ENCODE measurements at regions not wholly inside any gene's neighbourhood (a gene's known extent, or its start where the extent isn't known, plus 50 kb on each side); places are given as distances from the start of the nearest gene placed in this dataset.
"Not testable (repeated sequence)": the region's sequence is repeated elsewhere in the genome, so short reads cannot be mapped to it uniquely, and the experiment has no call there.

- no peak for DNase-seq
These were observed 126.6 kb downstream of the HNRNPD start for GRCh38 chr4:82247171-82247570.

GRCh38 chr4:82241534-82241933 lies 132.3 kb downstream of the HNRNPD start:
- no peak for DNase-seq

- DNase-seq, result no peak
These were observed 133.4 kb downstream of the HNRNPD start for GRCh38 chr4:82240410-82240809.

- not testable (repeated sequence) for DNase-seq
These were observed 136.6 kb downstream of the HNRNPD start for GRCh38 chr4:82237142-82237541.

GRCh38 chr4:82235346-82235745 lies 138.4 kb downstream of the HNRNPD start:
- DNase-seq, result no peak

- no peak for DNase-seq
These were observed 140.9 kb downstream of the HNRNPD start for GRCh38 chr4:82232891-82233290.

GRCh38 chr4:82231806-82232205 lies 142.0 kb downstream of the HNRNPD start:
- no peak for DNase-seq

- DNase-seq, result no peak
These were observed 143.5 kb downstream of the HNRNPD start for GRCh38 chr4:82230306-82230705.

- no peak for DNase-seq
These were observed 148.8 kb downstream of the HNRNPD start for GRCh38 chr4:82225030-82225429.

- no peak for DNase-seq
These were observed 150.1 kb downstream of the HNRNPD start for GRCh38 chr4:82223715-82224114.

- no peak for DNase-seq
These were observed 154.4 kb downstream of the HNRNPD start for GRCh38 chr4:82219346-82219745.

GRCh38 chr4:82217986-82218715 lies 155.6 kb downstream of the HNRNPD start:
- DNase-seq, result no peak

GRCh38 chr4:82216219-82216618 lies 157.6 kb downstream of the HNRNPD start:
- no peak for DNase-seq

- no peak for DNase-seq
These were observed 158.0 kb downstream of the HNRNPD start for GRCh38 chr4:82215800-82216199.

GRCh38 chr4:82215039-82215438 lies 158.8 kb downstream of the HNRNPD start:
- DNase-seq, result no peak

- no peak for DNase-seq
These were observed 160.0 kb downstream of the HNRNPD start for GRCh38 chr4:82213485-82214417.

- no peak for DNase-seq
These were observed 171.8 kb downstream of the HNRNPD start for GRCh38 chr4:82201805-82202641.

- no peak for DNase-seq
These were observed 172.5 kb downstream of the HNRNPD start for GRCh38 chr4:82201303-82201702.

- no peak for DNase-seq
These were observed 173.7 kb downstream of the HNRNPD start for GRCh38 chr4:82200046-82200445.

GRCh38 chr4:82194329-82194728 lies 179.5 kb downstream of the HNRNPD start:
- DNase-seq, result no peak

- no peak for DNase-seq
These were observed 181.6 kb downstream of the HNRNPD start for GRCh38 chr4:82192017-82192673.

GRCh38 chr4:82181789-82182188 lies 192.0 kb downstream of the HNRNPD start:
- DNase-seq, result no peak

Data from right kidney (tissue), 1 donor.